K562 (cell line): ENCODE measurements at regions not wholly inside any gene's neighbourhood (a gene's known extent, or its start where the extent isn't known, plus 50 kb on each side); places are given as distances from the start of the nearest gene placed in this dataset.

Experiments
- ATAC-seq: fragments of 200-7000 bp; cut with Tn5 transposase; 3 replicates; pipeline ENCODE4 v1.9.1; 2020; ENCODE audit warnings: moderate library complexity
- BruUV-seq: library from RNA; stranded (reverse); fragments of 400-500 nt; replicated peaks from 2 replicates; lab custom pipeline; 2021; lab: Mats Ljungman, UMichigan
- CTCF ChIA-PET: fragments of 300-600 bp; formaldehyde crosslinking; extraction: SDS; loops from one replicate; lab custom pipeline; 2021; ENCODE audit warnings: low intra/inter-chr PET ratio; lab: Yijun Ruan, JAX
- POLR2A ChIA-PET: fragments of 300-600, 350-650 bp; sonication (Branson Sonifier 250); formaldehyde crosslinking; extraction: SDS; loops from one replicate; lab custom pipeline; 2021; ENCODE audit warnings: antibody characterized with exemption, inconsistent platforms; lab: Yijun Ruan, JAX
- DNase-seq, 4 experiments: peaks; one replicate each; pipeline versions ENCODE4 v3.0.0 to v3.0.0-alpha.2; 2011 to 2018; ENCODE audit warnings: low spot score in 3 of 4, mixed read lengths in 3 of 4; ENCODE audit errors: extremely low read depth in 1 of 4
- FAIRE-seq: peaks from 2 replicates; lab custom pipeline; 2011; peaks lifted over from hg19 to GRCh38; lab: Jason Lieb, UNC
- H2AFZ ChIP-seq: 2 replicates; pipeline ENCODE4 v1.6.0; 2011; ENCODE audit warnings: low read depth, low read length, control low read depth, inconsistent platforms
- H3K27ac ChIP-seq: fragments of 200-600 bp; 3 replicates; pipeline ENCODE4 v1.8.0; 2011; ENCODE audit warnings: low read depth, mild to moderate bottlenecking, control low read depth, inconsistent platforms, low read length, moderate library complexity, mixed read lengths; ENCODE audit errors: extremely low read depth
- H3K27me3 ChIP-seq, 2 experiments: fragments of 300-600 bp in 1 of 2; 2 replicates in 1 of 2; 3 replicates in 1 of 2; pipeline versions ENCODE4 v1.6.0 to v1.8.0; 2011; ENCODE audit warnings: inconsistent platforms in 2 of 2, low read length in 2 of 2, mild to moderate bottlenecking in 1 of 2, mixed read lengths in 1 of 2, moderate library complexity in 1 of 2; ENCODE audit not compliant: control insufficient read depth in 2 of 2, insufficient read depth in 2 of 2
- H3K36me3 ChIP-seq: fragments of 300-600 bp; 3 replicates; pipeline ENCODE4 v1.8.0; 2011; ENCODE audit warnings: mild to moderate bottlenecking, low read length, inconsistent platforms; ENCODE audit not compliant: control insufficient read depth, insufficient read depth
- H3K4me1 ChIP-seq, 2 experiments: fragments of 200-600 bp in 1 of 2; replicated peaks in 1 of 2; 2 replicates in 1 of 2; 3 replicates in 1 of 2; pipeline versions ENCODE4 v1.5.1 to v1.8.0; 2011; ENCODE audit warnings: inconsistent platforms in 2 of 2, low read length in 2 of 2, mild to moderate bottlenecking in 1 of 2, mixed read lengths in 1 of 2, moderate library complexity in 1 of 2; ENCODE audit not compliant: control insufficient read depth in 2 of 2, insufficient read depth in 2 of 2
- H3K4me2 ChIP-seq: 2 replicates; pipeline ENCODE4 v1.6.1; 2011; ENCODE audit warnings: low read length, control low read depth, inconsistent platforms, mixed read lengths; ENCODE audit not compliant: insufficient read depth
- H3K4me3 ChIP-seq: fragments of 200-600 bp; sonication (generic), shearing (Covaris generic); 2 replicates; pipeline ENCODE4 v1.5.1; 2016; ENCODE audit warnings: control low read depth, inconsistent platforms
- H3K79me2 ChIP-seq: fragments of 200-600 bp; 3 replicates; pipeline ENCODE4 v1.8.0; 2011; ENCODE audit warnings: low read length, inconsistent platforms; ENCODE audit not compliant: control insufficient read depth, insufficient read depth
- H3K9ac ChIP-seq, 2 experiments: 2 replicates each; pipeline versions ENCODE4 v1.6.0 to v1.6.1; 2011; ENCODE audit warnings: low read depth in 2 of 2, low read length in 2 of 2, control low read depth in 1 of 2, inconsistent platforms in 1 of 2, mild to moderate bottlenecking in 1 of 2, mixed read lengths in 1 of 2; ENCODE audit not compliant: insufficient read depth in 1 of 2
- H3K9me1 ChIP-seq: one replicate; pipeline ENCODE4 v1.6.0; 2011; ENCODE audit warnings: inconsistent platforms, mild to moderate bottlenecking, low read length, moderate library complexity; ENCODE audit not compliant: control insufficient read depth, insufficient read depth
- H3K9me3 ChIP-seq: replicated peaks from 2 replicates; pipeline ENCODE4 v1.5.1; 2011; ENCODE audit warnings: low read depth, low read length, inconsistent platforms; ENCODE audit not compliant: control insufficient read depth, insufficient read depth
- H4K20me1 ChIP-seq: replicated peaks from 2 replicates; pipeline ENCODE4 v1.6.1; 2011; ENCODE audit warnings: low read length, inconsistent platforms, mixed read lengths; ENCODE audit not compliant: control insufficient read depth, insufficient read depth
- CTCF ChIP-seq, 3 experiments: IDR thresholded peaks in 2 of 3; conservative IDR thresholded peaks in 1 of 3; 2 replicates each; pipeline ENCODE4 v1.5.1; 2011 to 2012; ENCODE audit warnings: low read length in 3 of 3, mild to moderate bottlenecking in 3 of 3, control low read depth in 2 of 3, improper control_type of control experiment in 1 of 3, inconsistent platforms in 1 of 3, low read depth in 1 of 3, mixed read lengths in 1 of 3, moderate library complexity in 1 of 3; ENCODE audit not compliant: insufficient read depth in 2 of 3
- MLX ChIP-seq, 2 experiments: fragments of 450-650 bp in 1 of 2; sonication (generic) in 1 of 2; formaldehyde crosslinking; conservative IDR thresholded peaks; 2 replicates each; pipeline versions ENCODE4 v1.4.0 to v1.8.1; 2020 to 2022; ENCODE audit warnings: mild to moderate bottlenecking in 1 of 2, missing genetic modification reagents in 1 of 2
- NR3C1 ChIP-seq: sonication (generic); formaldehyde crosslinking; IDR thresholded peaks from 2 replicates; pipeline ENCODE4 v1.8.1; 2022; ENCODE audit warnings: missing genetic modification reagents
- PKNOX1 ChIP-seq: fragments of 450-650 bp; IDR thresholded peaks from 2 replicates; pipeline ENCODE4 v1.6.1; 2016
- RBM25 ChIP-seq: fragments of 200-400 bp; formaldehyde crosslinking; IDR thresholded peaks from 2 replicates; pipeline ENCODE4 v1.6.1; 2018; ENCODE audit warnings: low read length, low read depth, moderate library complexity; ENCODE audit not compliant: severe bottlenecking
- ZNF764 ChIP-seq: fragments of 250-450 bp; sonication (Bioruptor Pico); IDR thresholded peaks from 2 replicates; pipeline ENCODE4 v1.4.0; 2020; ENCODE audit warnings: low read depth, mild to moderate bottlenecking, moderate library complexity
- WGBS: fragments of 100-300 bp; shearing (Covaris generic); methylation state at CpG from one replicate; pipeline ENCODE4 v1.1.6; 2016; ENCODE audit warnings: low coverage, mixed read lengths; ENCODE audit not compliant: insufficient coverage; ENCODE audit errors: missing lambda C conversion rate; 5-methylcytosine and 5-hydroxymethylcytosine counted together
- in situ Hi-C: fragments of 300-500 bp; cut with MboI; formaldehyde crosslinking; loops from 4 replicates; pipeline ENCODE4 v1.15.0; 2018; ENCODE audit warnings: inconsistent platforms, mixed read lengths
- intact Hi-C: fragments of 100-400 bp; cut with micrococcal nuclease; formaldehyde crosslinking; loops from 2 replicates; pipeline ENCODE4 v1.14.2; 2022

- intact Hi-C loops: no loop called here
- Histone ChIP-seq H3K4me1 (peaks cover 14 to 15% of the 10 kb centered on the region in 2 experiments; a peak in 4 of 5 replicates), H3K27me3 (no peaks in the 10 kb centered on the region), H3K36me3 (no peaks in the 10 kb centered on the region), H3K9ac (no peak overlapping the region), H3K4me2 (no peak overlapping the region), H3K79me2 (no peaks in the 10 kb centered on the region)
- peak; percentile 40; the same call in 1 of the 3 replicates for ATAC-seq
- DNase-seq: no peak
- no TSS peak for BruUV-seq
- CTCF ChIA-PET: interaction anchor here (0.6 kb wide), 1 partner anchor 9 kb away, joined by 3 read pairs; no protein-coding TSS in a partner anchor
- POLR2A ChIA-PET: interaction anchor here (1.3 kb wide), 1 partner anchor 8 kb away, joined by 3 read pairs; no protein-coding TSS in a partner anchor
- TF ChIP-seq ZNF764 (CRISPR knock-in tag): 0 out of 2 replicates have a peak, but pooled peaks have one; percentile 65
- no peak for TF ChIP-seq PKNOX1
- peak in 2 of 3 experiments; percentile 11 to 18; a peak in 2 of 6 replicates for TF ChIP-seq CTCF (IDR thresholded peaks at IDR 0.05 in 2 of 3, conservative IDR thresholded peaks at IDR 0.05 in 1 of 3; ENCODE audit: insufficient read depth in 2 of 3, low read depth in 1 of 3, low read length in 3 of 3)
- no peak for TF ChIP-seq NR3C1 (CRISPR knock-in tag)
- no peak for TF ChIP-seq RBM25
- no peak for TF ChIP-seq MLX (CRISPR knock-in tag; conservative IDR thresholded peaks at IDR 0.05)
- TF ChIP-seq, all 486 proteins: peak for 2
- H4K20me1 ChIP-seq: no peaks in the 10 kb centered on the region
- H3K27ac ChIP-seq: no peak overlapping the region
- in situ Hi-C loops: no loop called here
- FAIRE-seq: no peak
- no peak overlapping the region for H3K4me3 ChIP-seq
- H3K9me1 ChIP-seq: no peaks in the 10 kb centered on the region
- H2AFZ ChIP-seq: no peak overlapping the region
- no peaks in the 10 kb centered on the region; the same call in 1 of the 2 replicates for H3K9me3 ChIP-seq
- WGBS: 62% methylated on average over 11 of the region's 11 CpGs
Observed at GRCh38 chr2:105593221-105593967, 151.3 kb upstream of the NCK2 start.
